VCaP (cell line): ENCODE measurements at regions not wholly inside any gene's neighbourhood (a gene's known extent, or its start where the extent isn't known, plus 50 kb on each side); places are given as distances from the start of the nearest gene placed in this dataset.

Experiments used
- H3K27ac ChIP-seq: fragments of 450-650 bp; 2 replicates; pipeline ENCODE4 v1.5.1; 2017
- TF ChIP-seq, protein P1 (sequence below): fragments of 450-650 bp; conservative IDR thresholded peaks from 2 replicates; pipeline ENCODE4 v1.5.1; 2017; ENCODE audit warnings: mild to moderate bottlenecking, moderate library complexity

DNA sequence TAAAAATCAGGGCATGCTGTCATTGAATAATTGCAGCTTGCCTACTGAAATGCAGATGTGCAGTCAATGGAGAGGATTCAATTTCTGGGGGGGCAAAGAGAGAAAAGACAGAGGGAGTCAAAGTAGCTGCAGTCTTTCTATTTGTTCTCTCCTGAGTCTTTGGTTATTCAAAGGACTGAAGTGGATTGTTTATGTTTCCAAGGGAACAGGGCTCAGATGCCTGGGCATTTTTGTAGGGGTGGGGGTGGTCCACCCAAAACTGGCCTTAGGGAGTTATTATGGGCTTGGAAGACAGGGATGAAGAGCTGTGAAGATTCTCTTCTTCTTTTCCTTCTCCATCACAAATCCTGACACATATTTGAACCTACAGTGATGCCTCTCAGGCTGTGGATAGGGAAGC is 408.8 kb upstream of the DAB1 start:
- TF ChIP-seq, protein P1, sequence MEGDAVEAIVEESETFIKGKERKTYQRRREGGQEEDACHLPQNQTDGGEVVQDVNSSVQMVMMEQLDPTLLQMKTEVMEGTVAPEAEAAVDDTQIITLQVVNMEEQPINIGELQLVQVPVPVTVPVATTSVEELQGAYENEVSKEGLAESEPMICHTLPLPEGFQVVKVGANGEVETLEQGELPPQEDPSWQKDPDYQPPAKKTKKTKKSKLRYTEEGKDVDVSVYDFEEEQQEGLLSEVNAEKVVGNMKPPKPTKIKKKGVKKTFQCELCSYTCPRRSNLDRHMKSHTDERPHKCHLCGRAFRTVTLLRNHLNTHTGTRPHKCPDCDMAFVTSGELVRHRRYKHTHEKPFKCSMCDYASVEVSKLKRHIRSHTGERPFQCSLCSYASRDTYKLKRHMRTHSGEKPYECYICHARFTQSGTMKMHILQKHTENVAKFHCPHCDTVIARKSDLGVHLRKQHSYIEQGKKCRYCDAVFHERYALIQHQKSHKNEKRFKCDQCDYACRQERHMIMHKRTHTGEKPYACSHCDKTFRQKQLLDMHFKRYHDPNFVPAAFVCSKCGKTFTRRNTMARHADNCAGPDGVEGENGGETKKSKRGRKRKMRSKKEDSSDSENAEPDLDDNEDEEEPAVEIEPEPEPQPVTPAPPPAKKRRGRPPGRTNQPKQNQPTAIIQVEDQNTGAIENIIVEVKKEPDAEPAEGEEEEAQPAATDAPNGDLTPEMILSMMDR: no peak
- H3K27ac ChIP-seq: no peak overlapping the region

DNA sequence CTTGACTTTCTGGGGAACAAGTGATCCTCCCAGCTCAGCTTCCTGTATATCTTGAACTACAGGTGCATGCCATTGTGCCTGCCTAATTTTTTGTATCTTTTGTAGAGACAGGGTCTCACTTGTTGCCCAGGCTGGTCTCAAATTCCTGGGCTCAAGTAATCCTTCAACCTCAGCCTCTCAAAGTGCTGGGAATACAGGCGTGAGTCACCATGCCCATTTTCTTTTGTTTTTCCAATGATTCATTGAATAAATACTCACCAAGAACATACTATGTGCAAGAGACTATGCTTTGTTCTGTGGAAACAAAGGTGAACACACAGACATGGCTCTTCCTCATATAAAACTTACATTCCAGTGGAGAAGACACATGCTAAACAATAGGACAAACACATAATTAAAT is 407.8 kb upstream of the DAB1 start:
- no peak overlapping the region for H3K27ac ChIP-seq
- TF ChIP-seq, protein P1: no peak

DNA sequence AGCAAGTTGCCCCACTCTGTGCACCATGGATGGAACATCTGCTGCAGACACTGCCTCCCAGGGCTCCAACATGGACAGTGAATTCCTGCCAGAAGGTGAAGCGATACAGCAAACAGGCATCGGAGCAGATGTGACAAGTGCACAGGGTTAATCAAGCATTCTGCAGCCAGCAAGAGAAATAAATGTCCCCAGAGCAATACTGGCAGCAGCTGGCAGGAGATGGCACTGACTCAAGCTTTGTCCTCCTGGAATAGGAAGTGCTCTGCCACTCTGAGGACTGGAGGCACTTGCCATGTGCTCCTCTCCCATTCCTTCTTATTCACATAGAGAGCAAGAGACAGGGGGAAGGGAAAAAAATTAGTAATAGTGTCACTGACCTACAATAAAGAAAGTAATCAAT is 402.7 kb upstream of the DAB1 start:
- TF ChIP-seq, protein P1: no peak
- no peak overlapping the region for H3K27ac ChIP-seq

DNA sequence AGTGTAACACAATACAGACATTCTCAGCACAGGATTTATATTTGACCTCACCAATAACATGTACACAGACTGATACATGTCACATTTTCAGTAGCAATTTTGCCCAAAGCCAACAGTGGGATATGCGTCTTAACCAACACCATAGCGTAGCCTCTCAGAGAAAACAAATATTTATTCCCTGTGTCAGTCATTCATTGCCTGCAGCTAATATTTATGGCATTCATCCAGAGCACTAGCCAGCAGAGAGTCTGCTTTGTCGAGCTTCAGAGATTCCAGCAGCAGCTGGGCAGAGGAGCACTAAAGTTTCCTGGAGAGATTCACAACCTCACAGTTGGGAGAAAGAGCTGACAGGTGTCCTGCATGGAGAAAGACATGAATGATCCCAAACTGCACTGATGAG is 400.7 kb upstream of the DAB1 start:
- TF ChIP-seq, protein P1: no peak
- no peak overlapping the region for H3K27ac ChIP-seq

DNA sequence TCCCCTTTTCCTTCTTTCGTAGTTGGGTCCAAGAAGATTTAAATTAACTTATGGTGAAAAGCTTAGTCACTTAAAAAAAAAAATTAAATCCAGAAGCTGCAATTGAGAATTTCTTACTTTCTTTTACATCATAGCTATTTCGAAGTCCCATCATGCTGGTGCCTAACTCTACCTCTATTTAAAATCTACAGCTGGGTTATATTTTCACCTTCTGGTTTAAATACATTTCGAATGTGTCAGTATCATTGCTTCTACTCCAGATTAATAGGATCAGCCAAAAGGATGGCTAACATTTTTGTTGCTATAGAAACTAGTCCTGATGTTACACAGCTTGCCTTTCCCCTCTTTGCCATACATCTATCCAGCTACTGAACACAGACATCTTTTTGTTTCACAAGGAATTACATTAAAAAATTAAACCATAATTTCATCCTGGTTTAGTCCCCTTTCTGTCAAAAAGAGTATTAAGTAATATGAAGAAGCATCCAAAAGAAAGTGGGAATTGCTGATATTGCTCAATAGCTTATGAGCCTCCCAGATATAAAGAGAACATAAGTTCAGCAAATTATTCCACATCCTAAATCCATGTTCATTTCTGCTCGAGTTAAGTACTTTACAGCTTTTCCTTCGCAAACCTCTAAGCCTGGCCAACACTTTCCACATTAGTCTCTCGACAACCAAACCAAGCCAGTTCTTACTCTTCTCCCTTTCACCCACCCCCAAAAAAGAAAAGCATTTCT is 396.7 kb upstream of the DAB1 start:
- TF ChIP-seq, protein P1: no peak

DNA sequence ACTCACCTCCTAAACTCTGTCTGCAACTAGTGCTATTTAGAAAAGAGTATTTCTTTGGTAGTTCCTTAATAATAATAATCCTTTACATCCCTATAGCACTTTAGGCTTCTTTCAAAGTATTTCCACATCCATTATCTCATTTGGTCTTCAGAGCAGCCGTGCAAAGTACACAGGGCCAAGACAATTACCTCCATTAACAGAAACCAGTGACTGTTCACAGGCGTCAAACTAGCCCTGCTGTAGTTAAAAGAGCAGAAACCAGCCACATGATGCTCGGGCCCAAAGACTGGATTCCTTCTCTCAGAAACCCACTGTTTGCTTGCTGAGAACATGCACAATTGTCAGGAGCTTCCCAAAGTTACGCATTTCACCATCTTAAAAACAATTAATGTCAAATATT is 396.0 kb upstream of the DAB1 start:
- no peak overlapping the region for H3K27ac ChIP-seq
- TF ChIP-seq, protein P1: no peak

More for the DNA sequence above, 396.7 kb upstream of the DAB1 start:
- H3K27ac ChIP-seq: no peak overlapping the region

DNA sequence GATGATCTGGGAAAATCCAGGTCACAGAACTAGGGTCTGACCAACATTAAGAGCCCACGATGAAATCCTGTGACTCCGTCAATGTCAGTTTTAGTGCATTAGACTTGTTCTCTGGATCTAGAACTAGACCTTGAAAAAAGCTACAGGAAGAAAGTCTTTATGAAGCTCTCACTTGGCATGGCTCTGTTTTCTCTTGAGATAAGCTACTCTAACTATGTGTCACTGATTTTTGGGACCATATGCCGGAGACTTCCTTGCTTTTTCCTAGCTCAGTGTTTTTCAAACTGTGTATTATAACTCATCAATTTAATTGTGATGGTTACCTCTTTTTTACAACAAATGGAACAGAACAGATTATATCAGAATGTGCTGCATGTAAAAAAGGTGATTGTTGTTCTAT is 379.7 kb upstream of the DAB1 start:
- TF ChIP-seq, protein P1: no peak
- H3K27ac ChIP-seq: no peak overlapping the region
